ENCODE measurements at regions not wholly inside any gene's neighbourhood (a gene's known extent, or its start where the extent isn't known, plus 50 kb on each side); places are given as distances from the start of the nearest gene placed in this dataset.

DNA sequence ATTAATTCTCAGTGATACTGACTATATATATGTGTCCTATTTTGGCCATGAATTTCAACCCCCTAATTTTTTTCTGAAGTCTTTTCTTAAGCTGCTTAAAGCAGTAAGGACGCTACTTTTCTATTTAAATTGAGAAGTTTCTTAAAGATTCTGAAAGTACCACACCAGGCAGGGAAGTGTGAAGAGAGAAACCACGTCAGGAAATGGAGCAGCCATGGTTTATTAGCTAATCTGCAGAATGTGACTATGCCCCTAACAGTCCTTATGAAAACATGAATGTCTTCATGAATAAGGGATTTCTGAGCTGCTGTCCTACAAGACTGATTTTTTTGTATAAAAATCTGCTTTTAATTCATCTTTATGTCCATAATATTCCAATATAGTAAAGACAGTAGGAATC lies 1724.3 kb upstream of the C9orf72 start:
- H3K4me3 ChIP-seq (replicated peaks; ENCODE audit: low read depth, low read length) = no peak overlapping the region
- TF ChIP-seq CTCF (IDR thresholded peaks at IDR 0.05; ENCODE audit: low read length, missing control alignments) = no peak
- no peak for DNase-seq (ENCODE audit: low read depth)

- no peak for TF ChIP-seq CTCF (IDR thresholded peaks at IDR 0.05; ENCODE audit: low read length, missing control alignments)
- no peak overlapping the region for H3K4me3 ChIP-seq (replicated peaks; ENCODE audit: low read depth, low read length)
- no peak for DNase-seq (ENCODE audit: low read depth)
Measured at GRCh38 chr9:29311221-29311620, 1737.9 kb upstream of the C9orf72 start.

DNA sequence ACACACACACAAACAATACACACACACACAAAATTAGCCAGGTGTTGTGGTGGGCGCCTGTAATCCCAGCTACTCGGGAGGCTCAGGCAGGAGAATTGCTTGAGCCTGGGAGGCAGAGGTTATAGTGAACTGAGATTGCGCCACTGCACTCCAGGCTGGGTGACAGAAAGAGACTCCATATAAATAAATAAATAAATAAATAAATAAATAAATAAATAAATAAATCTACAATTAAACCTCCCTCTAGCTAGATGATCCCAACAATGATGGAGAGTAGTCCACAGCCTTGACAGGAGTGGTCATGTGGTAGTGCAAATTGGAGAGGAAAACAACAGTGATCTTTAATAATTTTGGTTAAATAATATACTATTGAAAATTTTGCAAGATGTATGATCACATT lies 1739.0 kb upstream of the C9orf72 start:
- H3K4me3 ChIP-seq (replicated peaks; ENCODE audit: low read depth, low read length) = no peak overlapping the region
- no peak for TF ChIP-seq CTCF (IDR thresholded peaks at IDR 0.05; ENCODE audit: low read length, missing control alignments)
- no peak for DNase-seq (ENCODE audit: low read depth)

DNA sequence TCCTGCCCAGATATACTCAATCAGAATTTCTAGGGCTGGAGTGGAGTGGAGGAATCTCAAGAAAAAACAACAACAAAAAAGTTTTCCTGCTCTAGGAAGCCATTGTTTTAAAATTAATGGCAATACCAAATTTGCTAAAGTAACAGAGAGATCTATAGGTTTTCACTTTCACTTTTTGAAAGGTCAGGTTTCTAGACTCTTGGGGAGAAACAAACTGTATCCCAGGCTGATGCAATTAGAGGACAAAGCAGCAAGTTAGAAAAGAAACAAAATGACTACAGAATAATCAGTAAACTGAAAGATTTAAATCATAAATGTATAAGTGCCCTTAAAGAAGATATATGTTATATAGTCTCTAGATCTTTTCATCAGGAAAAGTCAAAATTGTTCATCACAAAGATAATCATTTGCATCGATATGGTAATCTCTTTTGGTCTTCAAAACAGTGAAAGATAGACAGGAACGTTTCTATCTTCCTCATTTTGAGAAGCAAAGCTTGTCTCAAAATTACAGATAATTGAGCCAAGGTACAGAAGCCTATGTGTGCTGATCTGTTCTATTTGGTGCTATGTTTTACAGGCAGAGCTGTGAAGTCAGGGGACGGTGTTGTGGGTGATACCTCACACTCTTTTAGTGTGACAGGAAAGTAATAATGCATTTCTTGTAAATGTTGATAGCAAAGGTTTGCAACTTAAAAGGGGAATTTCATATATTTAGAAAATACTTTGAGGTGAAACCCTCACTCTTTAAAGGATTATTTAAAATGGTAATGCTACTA lies 1746.6 kb upstream of the C9orf72 start:
- no peak for TF ChIP-seq CTCF (IDR thresholded peaks at IDR 0.05; ENCODE audit: low read length, missing control alignments)
- DNase-seq (ENCODE audit: low read depth) = peak; percentile 10
- H3K4me3 ChIP-seq (replicated peaks; ENCODE audit: low read depth, low read length) = no peak overlapping the region

GRCh38 chr9:29322240-29322639 lies 1749.0 kb upstream of the C9orf72 start:
- no peak for DNase-seq (ENCODE audit: low read depth)
- no peak for TF ChIP-seq CTCF (IDR thresholded peaks at IDR 0.05; ENCODE audit: low read length, missing control alignments)
- no peak overlapping the region for H3K4me3 ChIP-seq (replicated peaks; ENCODE audit: low read depth, low read length)

DNA sequence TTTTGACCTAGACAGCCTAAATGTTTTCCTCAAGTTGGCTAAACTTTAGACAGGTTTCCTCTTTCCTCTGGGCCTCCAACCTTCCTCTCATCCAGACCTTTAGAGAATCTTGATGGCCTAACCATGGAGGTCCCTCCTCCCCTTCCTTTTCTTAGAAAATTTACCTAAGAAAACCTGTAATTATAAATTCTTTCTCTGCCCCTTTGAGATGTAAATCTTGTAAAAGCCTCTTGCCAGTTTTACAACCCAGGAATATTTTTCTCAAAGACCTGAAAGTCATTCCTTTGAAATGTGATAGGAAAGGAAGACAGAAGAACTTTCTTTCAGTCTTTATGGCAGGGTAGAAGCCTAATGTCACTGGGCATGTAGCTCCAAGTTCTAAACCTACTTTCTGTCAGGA lies 1752.6 kb upstream of the C9orf72 start:
- TF ChIP-seq CTCF (IDR thresholded peaks at IDR 0.05; ENCODE audit: low read length, missing control alignments) = no peak
- no peak overlapping the region for H3K4me3 ChIP-seq (replicated peaks; ENCODE audit: low read depth, low read length)
- no peak for DNase-seq (ENCODE audit: low read depth)

DNA sequence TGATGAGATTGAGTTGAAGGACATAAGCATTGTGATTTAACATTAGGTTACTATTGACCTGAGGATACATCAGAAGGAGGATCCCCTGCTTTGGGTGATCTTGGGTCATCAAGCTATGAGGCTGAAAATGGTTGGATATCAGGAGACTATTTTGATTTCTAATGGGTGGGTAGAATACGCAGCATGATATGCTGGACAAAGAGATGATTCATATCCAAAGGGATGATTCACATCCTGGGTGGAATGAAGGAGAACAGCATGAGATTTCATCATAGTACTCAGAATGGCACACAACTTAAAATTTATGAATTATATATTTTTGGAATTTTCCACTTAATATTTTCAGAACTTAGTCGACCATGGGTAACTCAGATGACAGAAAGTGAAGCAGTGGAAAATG lies 1759.5 kb upstream of the C9orf72 start:
- no peak for TF ChIP-seq CTCF (IDR thresholded peaks at IDR 0.05; ENCODE audit: low read length, missing control alignments)
- no peak overlapping the region for H3K4me3 ChIP-seq (replicated peaks; ENCODE audit: low read depth, low read length)
- peak; percentile 80 for DNase-seq (ENCODE audit: low read depth)

All from fibroblast of pulmonary artery (primary cell).